Nucleus accumbens (tissue), 56 donors: ENCODE measurements at regions not wholly inside any gene's neighbourhood (a gene's known extent, or its start where the extent isn't known, plus 50 kb on each side); places are given as distances from the start of the nearest gene placed in this dataset.
"Not testable (repeated sequence)": the region's sequence is repeated elsewhere in the genome, so short reads cannot be mapped to it uniquely, and the experiment has no call there.

Source experiments
- DNase-seq, 56 donors: peaks; one replicate each; lab custom pipeline; 2025; lab: John Stamatoyannopoulos, UW

DNA sequence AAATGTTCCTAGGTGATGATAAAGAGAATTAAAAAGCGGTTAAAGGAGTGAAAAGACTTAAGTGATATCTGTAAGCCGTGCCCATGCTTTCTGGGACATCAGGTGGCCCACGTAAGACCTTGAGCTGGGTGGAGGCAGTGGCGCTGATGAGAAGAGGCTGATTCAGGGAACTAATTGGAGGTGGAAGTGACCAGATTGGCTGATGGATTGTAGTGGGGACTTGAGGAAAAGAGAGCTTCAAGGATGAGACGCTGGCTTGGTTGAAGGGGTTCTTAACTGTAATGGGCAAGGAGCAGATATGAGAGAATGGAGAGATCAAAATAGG lies 69.1 kb upstream of the EP300 start:
- DNase-seq = no peak

DNA sequence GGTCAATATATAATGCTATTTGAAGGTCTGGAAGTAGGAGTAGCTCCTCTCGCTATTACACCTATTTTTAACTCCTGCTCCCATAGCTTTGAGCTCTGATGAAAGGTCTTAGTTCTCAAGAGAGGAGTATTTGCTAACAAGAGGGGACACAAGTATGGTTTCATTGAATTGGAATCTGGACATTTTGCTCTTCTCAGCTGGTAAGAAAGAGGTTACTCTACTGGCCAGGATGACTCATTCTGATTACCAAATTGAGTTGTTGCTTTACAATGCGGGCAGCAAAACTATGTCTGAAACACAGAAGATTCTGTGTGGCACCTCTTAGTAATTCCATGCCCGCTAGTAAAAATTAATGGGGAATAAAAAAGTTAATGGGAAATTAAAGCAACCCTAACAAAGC lies 63.6 kb upstream of the EP300 start:
- no peak for DNase-seq

GRCh38 chr22:41030891-41031290 lies 61.5 kb upstream of the EP300 start:
- no peak for DNase-seq

GRCh38 chr22:41034706-41035105 lies 57.7 kb upstream of the EP300 start:
- DNase-seq = no peak

GRCh38 chr22:41036924-41037323 lies 55.5 kb upstream of the EP300 start:
- DNase-seq = peak in 16 of 56 donors; percentile 0 to 66 (median 24)

- no peak for DNase-seq
Measured at GRCh38 chr22:41038732-41039131, 53.7 kb upstream of the EP300 start.

- DNase-seq = not testable (repeated sequence)
Measured at GRCh38 chr22:41039641-41040040, 52.8 kb upstream of the EP300 start.

GRCh38 chr22:41040483-41040882 lies 51.9 kb upstream of the EP300 start:
- no peak for DNase-seq

DNA sequence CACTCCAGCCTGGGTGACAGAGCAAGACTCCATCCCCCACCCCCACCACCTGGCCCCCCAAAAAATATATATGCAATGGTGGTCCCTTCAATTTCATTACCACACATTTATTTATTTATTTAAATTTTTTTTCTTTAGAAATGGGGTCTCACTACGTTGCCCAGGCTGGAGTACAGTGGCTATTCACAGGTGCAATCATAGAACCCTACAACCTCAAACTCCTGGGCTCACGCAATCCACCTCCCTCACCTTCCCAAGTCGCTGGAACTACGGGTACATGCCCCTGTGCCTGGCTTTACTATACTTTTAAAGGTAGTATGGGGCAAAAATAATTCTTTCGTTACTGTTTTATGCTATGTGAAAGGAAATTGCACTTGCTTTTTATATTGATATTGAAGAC lies 50.9 kb upstream of the EP300 start:
- no peak for DNase-seq
